ENCODE measurements at regions not wholly inside any gene's neighbourhood (a gene's known extent, or its start where the extent isn't known, plus 50 kb on each side); places are given as distances from the start of the nearest gene placed in this dataset.

GRCh38 chr3:81041331-81041730, 720.1 kb downstream of the GBE1 start:
- WGBS, 2 donors = 58 to 76% methylated on average over 2 of the region's 2 CpGs
- intact Hi-C loops (cut with DNase I) = no loop called here
- H3K27me3 ChIP-seq = no peaks in the 10 kb centered on the region
- H3K4me3 ChIP-seq = no peak overlapping the region
- no peaks in the 10 kb centered on the region for H3K36me3 ChIP-seq (replicated peaks in 1 of 2; ENCODE audit: insufficient read depth in 1 of 2, low read depth in 2 of 2)
- H3K4me1 ChIP-seq = no peaks in the 10 kb centered on the region
- H3K9me3 ChIP-seq = no peaks in the 10 kb centered on the region
- no peak overlapping the region for H3K27ac ChIP-seq
- DNase-seq (no peak), ATAC-seq (no peak)
- TF ChIP-seq POLR2A (IDR thresholded peaks at IDR 0.05) = no peak
- no peak for TF ChIP-seq CTCF (IDR thresholded peaks at IDR 0.05)

- Histone ChIP-seq H3K27ac (no peak overlapping the region), H3K36me3 (replicated peaks in 1 of 2; ENCODE audit: insufficient read depth in 1 of 2, low read depth in 2 of 2) (no peaks in the 10 kb centered on the region), H3K4me3 (no peak overlapping the region), H3K9me3 (no peaks in the 10 kb centered on the region), H3K27me3 (no peaks in the 10 kb centered on the region), H3K4me1 (no peaks in the 10 kb centered on the region)
- no peak for ATAC-seq
- 69 to 75% methylated on average over 2 of the region's 2 CpGs for WGBS, 2 donors
- TF ChIP-seq POLR2A (IDR thresholded peaks at IDR 0.05) (no peak), CTCF (IDR thresholded peaks at IDR 0.05) (no peak)
- intact Hi-C loops (cut with DNase I) = no loop called here
- DNase-seq = no peak
Observed at GRCh38 chr3:81040107-81040506, 721.3 kb downstream of the GBE1 start.

- ATAC-seq = no peak
- H3K4me1 ChIP-seq = no peaks in the 10 kb centered on the region
- no peaks in the 10 kb centered on the region for H3K36me3 ChIP-seq (replicated peaks in 1 of 2; ENCODE audit: insufficient read depth in 1 of 2, low read depth in 2 of 2)
- no peaks in the 10 kb centered on the region for H3K27me3 ChIP-seq
- 66 to 76% methylated on average over 4 of the region's 4 CpGs for WGBS, 2 donors
- TF ChIP-seq CTCF (IDR thresholded peaks at IDR 0.05) (no peak), POLR2A (IDR thresholded peaks at IDR 0.05) (no peak)
- intact Hi-C loops (cut with DNase I) = no loop called here
- H3K27ac ChIP-seq = no peak overlapping the region
- no peaks in the 10 kb centered on the region for H3K9me3 ChIP-seq
- no peak for DNase-seq
- no peak overlapping the region for H3K4me3 ChIP-seq
Observed at GRCh38 chr3:81033684-81034083, 727.8 kb downstream of the GBE1 start.

GRCh38 chr3:81033185-81033584, 728.3 kb downstream of the GBE1 start:
- intact Hi-C loops (cut with DNase I) = no loop called here
- 61 to 63% methylated on average over 2 of the region's 2 CpGs for WGBS, 2 donors
- no peak overlapping the region for H3K4me3 ChIP-seq
- TF ChIP-seq CTCF (IDR thresholded peaks at IDR 0.05) (no peak), POLR2A (IDR thresholded peaks at IDR 0.05) (no peak)
- no peaks in the 10 kb centered on the region for H3K4me1 ChIP-seq
- no peak for DNase-seq
- H3K36me3 ChIP-seq (replicated peaks in 1 of 2; ENCODE audit: insufficient read depth in 1 of 2, low read depth in 2 of 2) = no peaks in the 10 kb centered on the region
- H3K27me3 ChIP-seq = no peaks in the 10 kb centered on the region
- H3K9me3 ChIP-seq = no peaks in the 10 kb centered on the region
- no peak overlapping the region for H3K27ac ChIP-seq
- no peak for ATAC-seq

GRCh38 chr3:81029861-81030260, 731.6 kb downstream of the GBE1 start:
- intact Hi-C loops (cut with DNase I) = no loop called here
- no peaks in the 10 kb centered on the region for H3K27me3 ChIP-seq
- H3K36me3 ChIP-seq (replicated peaks in 1 of 2; ENCODE audit: insufficient read depth in 1 of 2, low read depth in 2 of 2) = no peaks in the 10 kb centered on the region
- DNase-seq (no peak), ATAC-seq (no peak)
- no peak overlapping the region for H3K27ac ChIP-seq
- 54 to 59% methylated on average over 2 of the region's 2 CpGs for WGBS, 2 donors
- H3K4me3 ChIP-seq = no peak overlapping the region
- TF ChIP-seq POLR2A (IDR thresholded peaks at IDR 0.05) (no peak), CTCF (IDR thresholded peaks at IDR 0.05) (no peak)
- no peaks in the 10 kb centered on the region for H3K9me3 ChIP-seq
- H3K4me1 ChIP-seq = no peaks in the 10 kb centered on the region
